ENCODE measurements at regions not wholly inside any gene's neighbourhood (a gene's known extent, or its start where the extent isn't known, plus 50 kb on each side); places are given as distances from the start of the nearest gene placed in this dataset.
"Not testable (repeated sequence)": the region's sequence is repeated elsewhere in the genome, so short reads cannot be mapped to it uniquely, and the experiment has no call there.

DNA sequence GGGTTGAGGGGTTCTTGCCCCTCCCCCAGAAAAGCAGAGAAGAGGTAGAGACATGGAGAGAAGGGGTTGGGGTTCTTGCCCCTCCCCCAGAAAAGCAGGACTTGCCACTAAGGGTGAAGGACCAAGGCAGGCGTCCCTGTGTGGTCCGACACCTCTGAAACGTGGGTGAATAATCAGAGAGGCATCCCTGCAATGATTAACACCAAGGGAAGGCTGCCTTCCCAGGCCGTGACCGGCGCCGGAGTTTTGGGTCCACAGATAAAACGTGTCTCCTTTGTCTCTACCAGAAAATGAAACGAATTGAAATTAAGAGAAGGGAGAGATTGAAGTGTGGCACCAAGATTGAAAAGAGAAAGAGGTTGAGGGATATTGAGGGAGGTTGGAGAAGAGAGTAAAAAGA, 778.2 kb downstream of the UQCRFS1 start:
- not testable (repeated sequence) for DNase-seq (ENCODE audit: low spot score)

DNA sequence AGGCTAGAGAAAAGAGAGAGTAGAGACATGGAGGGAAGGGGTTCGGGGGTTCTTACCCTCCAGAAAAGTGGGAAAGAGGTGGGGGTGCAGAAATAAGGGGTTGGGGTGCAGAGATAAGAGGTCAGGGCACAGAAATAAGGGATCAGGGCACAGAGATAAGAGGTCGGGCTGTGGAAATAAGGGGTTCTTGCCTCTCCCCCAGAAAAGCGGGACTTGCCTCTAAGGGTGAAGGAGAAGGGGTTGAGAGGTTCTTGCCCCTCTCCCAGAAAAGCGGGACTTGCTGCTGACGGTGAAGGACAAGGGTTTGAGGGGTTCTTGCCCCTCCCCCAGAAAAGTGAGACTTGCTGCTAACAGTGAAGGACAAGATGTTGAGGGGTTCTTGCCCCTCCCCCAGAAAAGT, 778.6 kb downstream of the UQCRFS1 start:
- DNase-seq (ENCODE audit: low spot score), result not testable (repeated sequence)

DNA sequence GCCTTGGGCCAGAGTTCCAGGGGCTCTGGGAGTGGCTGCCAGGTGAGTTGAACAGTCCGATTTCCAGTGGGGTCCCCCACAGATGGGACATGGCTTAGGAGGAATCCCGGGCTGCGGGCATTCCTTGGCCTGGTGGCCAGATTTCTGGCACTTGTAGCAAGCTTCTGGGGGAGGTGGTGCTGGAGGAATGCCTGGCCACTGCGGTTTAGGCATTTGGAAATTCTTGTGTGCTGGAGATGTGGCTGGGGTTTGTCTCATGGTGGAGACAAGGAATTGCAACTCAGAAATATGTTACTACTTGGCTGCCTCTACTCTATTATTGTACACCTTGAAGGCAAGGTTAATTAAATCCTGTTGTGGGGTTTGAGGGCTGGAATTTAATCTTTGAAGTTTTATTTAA, 779.8 kb downstream of the UQCRFS1 start:
- not testable (repeated sequence) for DNase-seq (ENCODE audit: low spot score)

DNA sequence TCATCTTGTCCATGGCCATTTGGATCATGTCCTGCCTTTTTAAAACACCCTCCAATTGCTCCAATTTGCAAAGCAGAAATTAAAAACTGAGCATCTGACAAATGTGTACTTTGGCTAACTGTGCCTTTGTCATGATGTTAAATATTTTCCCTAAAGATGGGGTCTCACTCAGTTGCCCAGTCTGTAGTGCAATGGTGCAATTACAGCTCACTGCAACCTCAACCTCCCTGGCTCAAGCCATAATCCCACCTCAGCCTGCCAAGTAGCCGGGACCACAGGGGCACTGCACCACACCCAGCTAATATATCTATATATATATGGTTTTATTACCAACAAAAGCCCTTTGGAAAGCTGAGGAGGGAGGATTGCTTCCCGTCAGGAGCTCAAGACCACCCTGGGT, 782.7 kb downstream of the UQCRFS1 start:
- DNase-seq (ENCODE audit: low spot score), result no peak

DNA sequence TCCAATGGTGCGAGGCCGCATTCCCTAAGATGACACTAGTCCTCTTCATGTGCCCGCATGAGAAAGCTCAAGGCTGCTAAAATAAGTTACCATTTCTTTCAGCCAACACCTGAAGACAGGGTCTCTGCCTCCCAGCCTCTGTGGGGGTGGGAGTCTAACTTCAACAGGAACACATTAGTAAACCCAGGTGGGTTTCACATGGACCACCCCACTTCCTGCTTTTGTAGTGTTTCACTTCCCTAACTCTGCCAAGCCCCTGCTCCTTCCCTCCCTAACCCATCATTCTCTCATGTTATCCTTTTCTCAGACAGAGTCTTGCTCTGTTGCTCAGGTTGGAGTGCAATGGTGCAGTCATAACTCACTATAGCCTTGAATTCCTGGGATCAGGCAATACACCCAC, 783.6 kb downstream of the UQCRFS1 start:
- DNase-seq (ENCODE audit: low spot score), result no peak

DNA sequence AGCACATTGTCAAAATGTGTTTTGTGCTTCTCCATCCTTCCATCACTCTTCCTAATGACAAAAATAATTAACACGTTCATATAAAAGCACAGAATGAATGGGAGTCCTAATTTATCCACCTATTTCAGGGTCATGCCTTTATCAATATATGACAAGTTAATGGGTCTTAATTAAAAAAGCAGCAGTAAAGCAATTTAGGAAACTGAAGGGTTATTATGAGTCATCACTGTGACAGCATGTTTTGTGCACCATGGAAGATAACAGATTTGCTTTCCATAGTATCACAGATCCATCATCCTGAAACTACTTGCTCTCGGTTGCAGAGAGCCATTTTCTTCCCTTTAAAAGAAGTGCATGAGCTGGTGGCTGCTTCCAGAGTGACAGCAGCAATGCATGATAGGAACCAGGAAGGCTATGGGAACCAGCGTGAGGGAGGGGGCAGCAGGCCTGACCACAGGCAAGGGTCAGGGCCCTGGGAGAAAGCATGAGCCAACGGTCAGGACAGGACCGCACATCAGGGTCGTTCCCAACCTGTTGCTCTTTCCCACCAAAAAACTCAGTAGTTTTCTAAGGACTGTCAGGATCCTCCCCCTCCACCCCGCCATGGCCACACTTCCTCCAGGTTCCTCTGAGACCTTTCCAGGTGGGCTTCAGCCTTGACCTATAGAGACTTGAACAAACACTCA, 784.1 kb downstream of the UQCRFS1 start:
- DNase-seq (ENCODE audit: low spot score), result no peak

DNA sequence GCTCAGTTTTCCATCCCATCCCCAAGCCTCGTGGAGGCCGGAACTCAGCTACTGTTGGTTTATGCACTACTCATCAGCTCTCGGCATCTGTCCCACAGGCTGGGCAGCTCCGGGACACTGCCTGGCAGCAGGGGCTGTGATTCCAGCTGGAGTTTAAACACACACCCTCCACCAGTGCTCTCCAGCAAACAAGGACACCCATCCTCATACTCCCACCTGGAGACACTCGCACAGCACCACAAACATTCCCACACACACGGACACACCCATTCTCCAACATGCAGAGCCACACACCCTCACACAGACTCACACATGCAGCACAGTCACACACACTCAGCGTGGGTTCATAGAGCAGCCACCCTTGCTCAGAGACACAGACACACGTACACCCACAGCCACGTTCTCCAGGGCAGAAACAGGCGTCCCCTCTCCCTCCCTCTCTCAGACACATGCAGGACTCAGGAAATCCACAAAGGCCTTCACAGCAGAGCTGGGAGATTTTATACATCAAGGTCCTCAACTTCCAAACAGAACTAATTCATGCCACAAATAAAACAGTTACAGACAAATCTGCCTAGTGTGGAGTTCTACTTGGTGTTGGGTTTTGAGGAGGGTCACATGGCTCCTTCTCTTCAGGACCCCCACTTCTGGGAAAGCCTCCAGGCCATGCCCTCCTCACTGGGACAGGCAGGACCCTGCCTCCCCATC, 785.4 kb downstream of the UQCRFS1 start:
- DNase-seq (ENCODE audit: low spot score), result no peak

DNA sequence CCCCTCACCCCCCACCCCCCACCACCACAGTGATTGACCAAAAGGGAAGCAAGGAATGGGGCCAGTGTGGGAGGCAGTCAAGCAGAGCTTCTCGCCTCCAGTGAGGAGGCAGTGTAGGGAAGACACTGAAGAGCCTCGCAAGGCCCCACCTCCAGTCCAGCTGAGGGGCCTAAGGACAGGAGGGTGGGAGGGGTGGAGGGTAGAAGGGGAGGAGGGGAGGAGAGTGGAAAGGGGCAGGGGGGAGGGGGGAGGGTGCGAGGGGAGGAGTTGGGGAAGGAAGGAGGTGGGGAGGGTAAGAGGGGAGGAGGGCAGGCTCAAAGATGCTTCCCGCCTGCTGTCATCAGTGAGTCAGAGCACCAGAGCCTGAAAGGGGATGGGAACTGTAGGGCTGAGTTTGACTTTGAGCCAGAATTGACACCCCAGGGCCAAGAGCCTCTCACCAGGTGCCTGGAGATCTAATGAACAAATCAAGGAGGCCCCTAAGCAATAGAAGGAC, 786.2 kb downstream of the UQCRFS1 start:
- no peak for DNase-seq (ENCODE audit: low spot score)

DNA sequence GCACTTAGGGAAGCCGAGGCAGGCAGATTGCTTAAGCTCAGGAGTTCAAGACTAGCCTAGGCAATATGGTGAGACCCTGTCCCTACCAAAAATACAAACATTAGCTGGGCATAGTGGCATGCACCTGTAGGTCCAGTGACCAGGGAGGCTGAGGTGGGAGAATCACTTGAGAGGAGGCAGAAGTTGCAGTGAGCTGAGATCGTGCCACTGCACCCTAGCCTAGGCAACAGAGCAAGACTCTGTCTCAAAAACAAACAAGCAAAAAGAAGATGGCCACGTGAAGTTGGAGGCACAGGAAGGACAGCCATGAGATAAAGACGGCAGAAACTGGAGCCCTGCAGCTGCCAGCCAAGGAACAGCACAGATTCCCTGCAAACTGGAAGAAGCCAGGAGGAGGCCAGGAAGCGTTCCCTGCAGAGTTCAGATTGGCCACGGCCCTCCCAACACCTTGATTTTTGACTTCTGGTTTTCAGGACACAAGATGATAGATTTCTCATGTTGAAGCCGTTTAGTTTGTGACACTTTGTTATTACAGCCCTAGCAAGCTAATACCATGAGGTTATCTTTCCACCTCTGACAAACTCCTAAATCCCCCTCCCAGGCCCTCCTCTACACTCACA, 786.7 kb downstream of the UQCRFS1 start:
- DNase-seq (ENCODE audit: low spot score), result no peak

DNA sequence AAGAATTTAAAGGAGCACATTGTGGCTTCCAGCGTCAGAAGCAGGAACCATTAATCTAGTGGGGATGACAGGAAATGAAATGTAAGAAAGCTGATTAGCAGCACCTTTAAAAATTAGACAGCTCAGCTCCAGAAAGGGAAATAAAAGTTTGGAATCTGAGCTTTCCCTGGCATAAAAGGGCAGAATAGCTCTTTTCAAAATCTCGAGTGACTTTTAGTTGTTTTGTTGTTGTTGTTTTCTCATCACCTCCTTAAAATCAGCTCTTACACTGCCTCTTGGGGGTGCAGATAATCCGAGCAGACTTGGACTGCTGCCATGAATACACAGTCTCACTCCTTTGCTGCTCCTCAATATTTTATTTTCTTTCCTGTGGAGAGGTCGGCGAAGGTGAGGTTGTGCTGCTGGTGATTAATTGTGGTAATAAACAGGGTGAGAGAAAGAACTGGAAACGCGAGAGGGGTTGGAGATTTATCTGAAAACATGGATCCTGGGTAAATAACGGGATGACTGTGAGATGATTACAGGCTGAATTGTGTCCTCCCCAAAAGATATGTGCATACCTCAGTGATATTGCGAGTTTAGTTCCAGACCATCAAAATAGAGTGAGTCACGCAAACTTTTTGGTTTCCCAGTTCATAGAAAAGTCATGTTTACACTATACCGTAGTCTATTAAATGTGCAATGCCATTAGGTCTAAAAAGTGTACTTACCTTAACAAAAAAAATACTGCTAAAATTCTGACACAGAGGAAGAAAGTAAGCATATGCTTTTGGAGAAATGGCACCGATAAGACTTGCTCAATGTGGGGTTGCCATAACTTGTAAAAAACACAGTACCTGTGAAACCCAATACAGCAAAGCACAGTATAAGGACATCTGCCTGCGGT, 787.7 kb downstream of the UQCRFS1 start:
- no peak for DNase-seq (ENCODE audit: low spot score)

DNA sequence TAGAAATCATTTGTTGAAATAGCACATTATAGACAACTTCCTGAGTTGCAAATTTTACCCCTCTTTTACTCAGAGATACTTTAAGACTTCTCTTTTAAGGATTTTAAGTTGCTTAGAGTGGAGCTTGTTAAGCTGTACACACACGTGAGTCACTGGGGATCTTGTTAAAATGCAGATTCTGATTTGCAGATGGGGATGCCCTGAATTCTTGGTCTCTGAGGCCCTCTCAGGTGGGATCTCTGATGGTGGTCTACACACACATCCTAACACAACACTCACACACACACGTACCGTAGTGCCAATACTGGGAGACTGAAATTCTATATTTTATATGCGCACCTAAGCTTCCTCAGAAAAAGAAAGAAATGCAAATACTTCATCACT, 788.3 kb downstream of the UQCRFS1 start:
- DNase-seq (ENCODE audit: low spot score), result no peak

DNA sequence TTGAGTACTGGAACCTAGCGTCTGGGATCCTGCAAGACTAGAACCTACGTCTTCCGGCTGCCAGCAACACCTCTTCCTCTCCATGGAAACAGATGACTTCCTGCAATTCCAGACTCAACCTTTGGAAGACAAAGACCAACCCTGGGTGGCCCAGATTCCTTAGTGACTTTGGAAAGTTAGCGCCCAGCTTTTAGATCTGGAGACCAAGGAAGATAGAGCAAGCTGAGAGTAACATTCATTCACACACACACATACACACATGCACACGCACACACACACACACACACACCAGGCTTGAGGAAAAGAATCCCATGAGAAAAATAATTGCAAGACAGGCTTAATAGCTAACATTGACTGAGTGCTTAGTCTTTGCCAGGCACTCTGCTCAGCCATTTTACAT, 788.9 kb downstream of the UQCRFS1 start:
- DNase-seq (ENCODE audit: low spot score), result no peak

DNA sequence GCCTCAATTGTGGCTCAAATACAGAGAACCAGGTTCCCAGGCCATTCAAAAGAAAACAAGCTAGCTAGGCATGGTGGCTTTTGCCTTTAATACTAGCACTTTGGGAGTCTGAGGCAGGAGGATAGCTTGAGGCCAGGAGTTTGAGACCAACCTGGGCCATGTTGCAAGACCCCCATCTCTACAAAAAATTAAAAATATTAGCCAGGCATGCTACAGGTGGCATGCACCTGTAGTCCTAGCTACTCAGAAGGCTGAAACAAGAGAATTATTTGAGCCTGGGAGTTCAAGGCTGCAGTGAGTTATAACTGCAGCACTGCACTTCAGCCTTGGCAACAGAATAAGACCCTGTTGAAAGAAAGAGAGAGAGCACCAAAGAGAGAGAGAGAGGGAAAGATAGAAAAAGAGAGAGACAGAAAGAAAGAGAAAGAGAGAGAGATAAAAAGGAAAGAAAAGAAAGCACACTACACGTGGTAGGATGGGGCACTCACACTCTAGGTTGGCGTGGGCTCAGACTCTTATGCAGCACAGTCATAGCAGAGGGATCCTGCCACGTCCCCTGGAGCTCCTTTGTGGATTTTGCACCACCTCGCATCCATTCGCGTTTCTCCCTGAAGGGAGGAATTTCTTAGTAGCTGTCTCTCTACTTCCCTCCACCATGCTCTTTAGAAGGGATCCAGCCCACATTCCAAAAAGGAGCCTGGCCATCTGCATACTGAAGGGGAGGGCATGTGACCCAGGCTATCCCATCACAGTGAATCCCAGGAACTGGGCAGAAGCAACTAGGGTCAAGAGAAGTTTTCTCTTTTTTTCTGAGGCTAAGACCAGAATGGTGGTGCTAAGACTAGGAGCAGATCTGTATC, 789.9 kb downstream of the UQCRFS1 start:
- DNase-seq (ENCODE audit: low spot score), result no peak

DNA sequence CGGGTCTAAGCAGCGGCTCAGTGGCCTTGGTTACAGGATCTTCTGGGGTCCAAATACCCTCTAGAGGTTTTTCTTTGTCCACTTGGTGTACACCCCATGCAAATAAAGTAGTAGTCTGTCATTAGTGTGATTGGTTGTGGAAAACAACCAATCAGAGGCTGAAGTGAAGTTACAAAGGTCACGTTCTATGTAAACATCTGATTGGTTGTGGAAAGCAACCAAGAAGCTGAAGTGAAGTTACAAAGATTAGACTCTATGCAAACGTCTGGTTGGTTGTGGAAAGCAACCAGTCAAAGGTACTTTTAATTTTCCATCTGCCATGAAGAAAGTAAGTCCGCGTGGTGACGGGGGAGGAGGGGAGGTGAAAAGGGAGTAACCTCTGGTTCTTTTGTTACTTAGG, 790.9 kb downstream of the UQCRFS1 start:
- DNase-seq (ENCODE audit: low spot score), result no peak

DNA sequence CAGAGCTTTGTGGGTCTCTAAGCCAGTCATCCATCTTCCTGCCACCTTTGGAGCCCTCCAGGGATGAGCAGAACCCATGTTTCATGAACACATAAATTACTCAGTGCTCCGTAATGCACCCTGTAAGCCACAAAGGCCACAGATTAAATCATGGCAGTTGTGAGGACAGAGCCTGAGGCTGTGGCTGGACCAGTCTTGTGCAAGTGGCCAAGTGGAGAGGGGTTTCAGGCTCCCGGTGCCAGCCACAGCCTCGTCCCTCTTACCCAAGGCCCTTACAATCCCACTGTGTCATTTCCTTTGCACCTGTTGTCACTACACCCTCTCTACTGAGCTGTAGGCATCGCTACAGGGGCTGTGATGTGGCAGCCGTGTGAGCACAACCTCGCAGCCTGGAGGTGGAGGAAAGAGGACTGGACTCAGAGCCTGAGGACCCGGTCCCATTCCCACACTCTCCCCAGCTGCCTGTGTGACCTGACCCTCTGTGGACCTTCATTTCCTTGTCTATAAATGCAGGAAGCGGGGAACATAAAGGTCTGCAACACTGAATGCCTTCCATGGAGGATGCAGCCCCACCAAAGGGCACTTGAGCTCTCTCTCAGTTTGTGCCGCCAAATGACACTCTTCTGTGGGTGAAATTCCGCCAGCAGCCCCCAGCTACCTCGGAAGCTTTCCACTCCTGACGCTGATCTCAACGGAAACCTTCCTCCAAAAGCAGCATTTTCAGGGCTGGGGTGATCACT, 792.0 kb downstream of the UQCRFS1 start:
- no peak for DNase-seq (ENCODE audit: low spot score)

DNA sequence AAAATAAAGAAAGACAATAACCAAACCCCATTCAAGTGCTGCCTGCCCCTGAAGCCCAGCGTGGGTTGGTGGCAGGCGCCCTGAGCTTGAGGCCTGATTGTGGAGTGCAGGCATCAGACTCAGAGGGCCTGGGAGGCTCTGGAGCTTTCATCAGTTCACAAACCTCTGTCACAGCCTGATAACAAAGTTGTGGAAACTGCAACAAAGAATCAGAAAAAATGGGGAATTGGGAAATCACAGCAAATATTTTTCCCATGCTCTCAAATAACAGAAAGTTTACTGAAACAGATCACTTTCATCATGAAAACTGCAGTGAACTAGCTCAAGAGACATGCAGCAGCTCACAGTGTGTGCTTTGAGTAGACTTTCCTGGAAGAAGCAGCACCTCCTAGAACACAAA, 793.6 kb downstream of the UQCRFS1 start:
- DNase-seq (ENCODE audit: low spot score), result no peak

DNA sequence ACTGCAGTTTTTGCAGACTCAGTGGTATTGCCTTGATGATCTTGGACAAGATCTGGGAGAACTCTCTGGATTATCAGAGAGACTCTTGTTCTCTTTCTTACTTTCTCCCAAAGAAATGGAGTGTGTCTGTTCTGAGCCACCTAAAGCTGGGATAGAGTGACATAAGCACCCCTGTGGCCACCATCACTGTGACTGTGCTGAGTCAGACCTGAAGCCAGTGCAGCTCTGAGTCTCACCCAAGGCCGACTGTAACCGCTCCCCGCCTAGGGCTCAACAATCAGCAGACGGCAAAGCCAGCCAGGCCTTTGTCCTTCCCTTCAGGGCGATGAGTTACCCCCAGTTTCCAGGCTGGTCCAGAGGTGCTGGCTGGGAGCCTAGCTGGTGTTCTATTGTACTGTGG, 795.6 kb downstream of the UQCRFS1 start:
- no peak for DNase-seq (ENCODE audit: low spot score)

DNA sequence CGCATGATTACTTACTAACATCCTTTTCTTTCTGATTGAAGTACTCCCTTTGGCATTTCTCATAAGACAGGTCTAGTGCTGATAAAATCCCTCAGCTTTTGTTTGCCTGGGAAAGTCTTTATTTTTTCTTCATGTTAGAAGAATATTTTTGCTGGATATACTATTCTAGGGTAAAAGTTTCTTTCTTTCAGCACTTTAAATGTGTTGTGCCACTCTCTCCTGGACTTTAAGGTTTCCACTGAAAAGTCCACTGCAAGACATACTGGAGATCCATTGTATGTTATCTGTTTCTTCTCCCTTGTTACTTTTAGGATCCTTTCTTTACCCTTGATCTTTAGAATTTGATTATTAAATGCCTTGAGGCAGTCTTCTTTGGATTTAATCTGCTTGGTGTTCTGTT, 796.7 kb downstream of the UQCRFS1 start:
- no peak for DNase-seq (ENCODE audit: low spot score)

DNA sequence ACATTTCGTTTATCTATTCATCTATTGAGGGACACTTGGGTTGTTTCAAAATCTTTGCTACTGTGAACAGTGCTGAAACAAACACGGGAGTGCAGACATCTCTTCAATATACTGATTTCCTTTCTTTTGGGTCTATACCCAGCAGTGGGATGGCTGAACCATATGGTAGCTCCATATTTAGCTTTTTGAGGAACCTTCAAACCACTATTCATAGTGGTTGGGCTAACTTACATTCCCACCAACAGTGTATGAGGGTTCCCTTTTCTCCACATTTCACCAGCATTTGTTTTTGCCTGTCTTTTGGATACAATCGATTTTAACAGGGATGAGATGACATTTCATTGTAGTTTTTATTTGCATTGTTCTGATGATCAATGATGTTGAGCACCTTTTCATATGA, 798.2 kb downstream of the UQCRFS1 start:
- no peak for DNase-seq (ENCODE audit: low spot score)

DNA sequence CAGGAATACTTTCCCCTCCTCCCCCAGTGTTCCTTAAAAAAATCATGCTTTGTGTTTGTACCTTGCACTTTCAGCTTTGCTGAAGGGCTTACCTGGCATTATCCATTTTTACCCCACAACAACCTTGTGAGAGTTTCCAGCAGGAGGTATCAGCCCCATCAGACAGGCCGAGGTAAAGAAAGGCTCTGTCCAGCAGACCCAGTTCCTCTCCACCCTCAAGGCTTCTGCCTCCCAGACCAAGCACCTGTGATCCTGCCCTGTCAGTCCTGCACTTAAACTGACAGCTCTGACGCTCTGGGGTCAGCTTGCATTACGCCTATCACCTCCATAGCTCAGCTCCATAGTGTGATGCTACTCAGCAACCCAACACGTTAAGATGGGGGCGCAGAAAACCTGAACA, 803.1 kb downstream of the UQCRFS1 start:
- DNase-seq (ENCODE audit: low spot score), result no peak

DNA sequence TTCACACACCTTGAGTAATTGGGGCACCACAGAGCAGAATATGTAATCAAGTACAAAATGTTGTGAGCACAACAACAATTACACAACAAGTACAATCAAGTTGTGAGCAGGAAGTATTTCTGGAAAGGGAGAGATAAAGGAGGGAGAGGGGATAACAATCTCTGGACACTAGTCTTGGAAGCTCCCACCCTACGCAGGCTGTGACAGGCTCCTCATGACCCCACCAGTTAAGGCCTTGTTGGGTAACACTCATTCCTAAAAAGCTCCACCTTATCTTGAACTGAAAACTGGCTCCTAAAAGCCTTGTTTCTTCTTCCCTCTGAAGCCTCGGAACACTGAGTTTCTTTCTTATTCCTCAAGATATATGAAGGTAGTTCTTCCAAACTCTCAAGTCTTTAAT, 806.0 kb downstream of the UQCRFS1 start:
- DNase-seq (ENCODE audit: low spot score), result no peak
